ENCODE measurements at regions not wholly inside any gene's neighbourhood (a gene's known extent, or its start where the extent isn't known, plus 50 kb on each side); places are given as distances from the start of the nearest gene placed in this dataset.

GRCh38 chr9:82571540-82571939 lies 491.4 kb downstream of the RASEF start:
- Histone ChIP-seq H3F3A (ENCODE audit: low read depth) (no peaks in the 10 kb centered on the region), H3K9me3 (ENCODE audit: insufficient read depth, low read depth, low read length) (peaks cover 15% of the 10 kb centered on the region; the same call in 1 of the 2 replicates), H2AFZ (ENCODE audit: low read length) (0 out of 2 replicates have a peak overlapping the region, but pooled peaks have one; percentile 15), H3K4me3 (ENCODE audit: low read length, poor library complexity, severe bottlenecking) (no peak overlapping the region), H3K36me3 (ENCODE audit: insufficient read depth, low read length) (no peaks in the 10 kb centered on the region), H3K27me3 (ENCODE audit: insufficient read depth, low read length, poor library complexity, severe bottlenecking) (no peaks in the 10 kb centered on the region), H4K20me1 (ENCODE audit: insufficient read depth, low read length, poor library complexity, severe bottlenecking) (no peaks in the 10 kb centered on the region), H3K79me2 (ENCODE audit: insufficient read depth, low read length) (no peaks in the 10 kb centered on the region), H3K4me1 (ENCODE audit: insufficient read depth, low read length, poor library complexity, severe bottlenecking) (no peaks in the 10 kb centered on the region), H3K9me2 (replicated peaks; ENCODE audit: low read depth, low read length) (no peaks in the 10 kb centered on the region), H3K4me2 (ENCODE audit: low read depth, low read length, poor library complexity, severe bottlenecking) (no peak overlapping the region), H3K9ac (ENCODE audit: low read depth, low read length, poor library complexity, severe bottlenecking) (no peak overlapping the region)
- no peak for TF ChIP-seq CTCF (conservative IDR thresholded peaks at IDR 0.05; ENCODE audit: low read length)
- no peak for TF ChIP-seq EZH2phosphoT487 (IDR thresholded peaks at IDR 0.05; ENCODE audit: borderline replicate concordance)

- Histone ChIP-seq H3K9me2 (replicated peaks; ENCODE audit: low read depth, low read length) (no peaks in the 10 kb centered on the region), H2AFZ (ENCODE audit: low read length) (0 out of 2 replicates have a peak overlapping the region, but pooled peaks have one; percentile 15), H3K4me3 (ENCODE audit: low read length, poor library complexity, severe bottlenecking) (no peak overlapping the region), H3K4me2 (ENCODE audit: low read depth, low read length, poor library complexity, severe bottlenecking) (no peak overlapping the region), H3K36me3 (ENCODE audit: insufficient read depth, low read length) (no peaks in the 10 kb centered on the region), H3K4me1 (ENCODE audit: insufficient read depth, low read length, poor library complexity, severe bottlenecking) (no peaks in the 10 kb centered on the region), H4K20me1 (ENCODE audit: insufficient read depth, low read length, poor library complexity, severe bottlenecking) (no peaks in the 10 kb centered on the region), H3K79me2 (ENCODE audit: insufficient read depth, low read length) (no peaks in the 10 kb centered on the region), H3K9ac (ENCODE audit: low read depth, low read length, poor library complexity, severe bottlenecking) (no peak overlapping the region), H3F3A (ENCODE audit: low read depth) (no peaks in the 10 kb centered on the region), H3K9me3 (ENCODE audit: insufficient read depth, low read depth, low read length) (peaks cover 15% of the 10 kb centered on the region; the same call in 1 of the 2 replicates), H3K27me3 (ENCODE audit: insufficient read depth, low read length, poor library complexity, severe bottlenecking) (no peaks in the 10 kb centered on the region)
- TF ChIP-seq CTCF (conservative IDR thresholded peaks at IDR 0.05; ENCODE audit: low read length) (no peak), EZH2phosphoT487 (IDR thresholded peaks at IDR 0.05; ENCODE audit: borderline replicate concordance) (no peak)
These were observed 490.8 kb downstream of the RASEF start for GRCh38 chr9:82572146-82572545.

GRCh38 chr9:82574911-82575310 lies 488.0 kb downstream of the RASEF start:
- Histone ChIP-seq H3K4me1 (ENCODE audit: insufficient read depth, low read length, poor library complexity, severe bottlenecking) (no peaks in the 10 kb centered on the region), H3K36me3 (ENCODE audit: insufficient read depth, low read length) (no peaks in the 10 kb centered on the region), H3K9me2 (replicated peaks; ENCODE audit: low read depth, low read length) (no peaks in the 10 kb centered on the region), H3K9me3 (ENCODE audit: insufficient read depth, low read depth, low read length) (peaks cover 20% of the 10 kb centered on the region; the same call in 1 of the 2 replicates), H2AFZ (ENCODE audit: low read length) (no peak overlapping the region), H3K9ac (ENCODE audit: low read depth, low read length, poor library complexity, severe bottlenecking) (no peak overlapping the region), H3K79me2 (ENCODE audit: insufficient read depth, low read length) (no peaks in the 10 kb centered on the region), H3K27me3 (ENCODE audit: insufficient read depth, low read length, poor library complexity, severe bottlenecking) (no peaks in the 10 kb centered on the region), H3K4me3 (ENCODE audit: low read length, poor library complexity, severe bottlenecking) (no peak overlapping the region), H4K20me1 (ENCODE audit: insufficient read depth, low read length, poor library complexity, severe bottlenecking) (no peaks in the 10 kb centered on the region), H3F3A (ENCODE audit: low read depth) (no peaks in the 10 kb centered on the region), H3K4me2 (ENCODE audit: low read depth, low read length, poor library complexity, severe bottlenecking) (no peak overlapping the region)
- TF ChIP-seq CTCF (conservative IDR thresholded peaks at IDR 0.05; ENCODE audit: low read length), result no peak
- TF ChIP-seq EZH2phosphoT487 (IDR thresholded peaks at IDR 0.05; ENCODE audit: borderline replicate concordance), result no peak

Data from Loucy (cell line).